PC-9 (cell line): ENCODE measurements at regions not wholly inside any gene's neighbourhood (a gene's known extent, or its start where the extent isn't known, plus 50 kb on each side); places are given as distances from the start of the nearest gene placed in this dataset.

ENCODE experiments used
- CTCF ChIP-seq: fragments of 200-600 bp; sonication (generic); conservative IDR thresholded peaks from 2 replicates; pipeline ENCODE4 v1.6.1; 2017; ENCODE audit warnings: mixed run types, antibody characterized with exemption, mild to moderate bottlenecking, moderate library complexity
- EZH2 ChIP-seq: fragments of 200-600 bp; sonication (generic); IDR thresholded peaks from 2 replicates; pipeline ENCODE4 v1.8.0; 2017; ENCODE audit warnings: antibody characterized with exemption, low read depth

- TF ChIP-seq CTCF (peak; percentile 70), EZH2 (no peak)
Observed at GRCh38 chr2:56077359-56077915, 106.4 kb upstream of the CCDC85A start.
